Endothelial cell of hepatic sinusoid (primary cell): ENCODE measurements at regions not wholly inside any gene's neighbourhood (a gene's known extent, or its start where the extent isn't known, plus 50 kb on each side); places are given as distances from the start of the nearest gene placed in this dataset.

Experiments
- in situ Hi-C: cut with HindIII; loops from 2 replicates; pipeline ENCODE4 v1.10.0; 2017; ENCODE audit warnings: low sequenced_read_pairs

DNA sequence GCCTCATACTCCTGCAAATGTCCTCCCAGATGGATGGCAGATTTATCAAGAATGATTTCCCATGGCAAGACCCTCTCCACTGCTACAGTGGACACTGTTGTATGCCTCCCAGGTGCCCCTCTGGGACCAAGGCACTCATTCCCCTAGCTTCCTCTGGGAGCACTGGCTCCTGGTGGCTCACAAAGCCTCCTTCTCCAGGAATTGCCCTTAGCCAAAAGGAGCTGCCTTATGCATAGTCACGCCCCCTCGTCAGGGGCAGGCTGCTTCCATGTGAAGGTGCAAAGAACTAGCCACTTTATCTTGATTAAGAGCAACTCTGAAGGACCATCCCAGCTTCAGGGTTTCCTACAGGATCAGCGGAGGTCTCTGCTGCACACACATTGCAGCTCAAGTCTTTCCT lies 358.1 kb downstream of the CDK5RAP2 start:
- in situ Hi-C loops: no loop called here

DNA sequence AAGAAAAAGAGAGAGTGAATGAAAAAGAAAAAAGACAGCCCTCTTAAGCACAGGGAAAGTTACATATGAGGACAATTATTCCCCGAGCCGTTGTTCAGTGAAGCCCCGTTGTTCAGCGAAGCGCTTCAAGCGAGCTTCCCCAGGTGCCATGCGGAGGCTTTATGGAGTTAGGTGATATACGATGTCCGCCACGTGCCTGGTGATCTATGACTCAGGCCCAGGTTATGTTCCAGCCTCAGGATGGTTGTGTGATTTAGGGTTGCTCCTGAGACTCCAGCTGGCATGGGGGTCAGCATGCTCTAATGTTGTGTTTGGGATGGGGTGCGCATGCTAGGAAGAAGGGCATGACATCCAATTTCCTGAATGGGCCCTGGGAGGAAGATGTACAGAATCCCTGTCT lies 365.6 kb downstream of the CDK5RAP2 start:
- in situ Hi-C loops: loop anchor here (5.0 kb wide), 1 partner anchor 62 kb away; no protein-coding TSS in a partner anchor

DNA sequence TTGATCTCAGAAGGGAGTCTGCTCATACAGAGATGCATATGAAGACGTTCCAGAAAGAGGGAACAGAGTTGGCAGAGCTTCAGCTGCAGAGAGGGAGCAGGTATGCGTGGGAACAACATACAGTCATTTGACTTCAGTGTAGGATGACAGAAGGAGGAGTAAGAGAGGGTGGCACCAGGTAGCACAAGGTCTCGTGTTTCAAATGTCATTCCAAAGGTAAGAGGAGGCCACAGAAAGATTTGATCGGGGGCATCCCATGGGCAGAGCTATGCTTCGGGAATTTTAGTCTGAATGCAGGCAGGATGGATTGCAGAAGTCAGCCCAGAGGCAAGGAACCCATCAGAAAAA lies 367.1 kb downstream of the CDK5RAP2 start:
- in situ Hi-C loops: loop anchor here (5.0 kb wide), 1 partner anchor 61 kb away; no protein-coding TSS in a partner anchor

DNA sequence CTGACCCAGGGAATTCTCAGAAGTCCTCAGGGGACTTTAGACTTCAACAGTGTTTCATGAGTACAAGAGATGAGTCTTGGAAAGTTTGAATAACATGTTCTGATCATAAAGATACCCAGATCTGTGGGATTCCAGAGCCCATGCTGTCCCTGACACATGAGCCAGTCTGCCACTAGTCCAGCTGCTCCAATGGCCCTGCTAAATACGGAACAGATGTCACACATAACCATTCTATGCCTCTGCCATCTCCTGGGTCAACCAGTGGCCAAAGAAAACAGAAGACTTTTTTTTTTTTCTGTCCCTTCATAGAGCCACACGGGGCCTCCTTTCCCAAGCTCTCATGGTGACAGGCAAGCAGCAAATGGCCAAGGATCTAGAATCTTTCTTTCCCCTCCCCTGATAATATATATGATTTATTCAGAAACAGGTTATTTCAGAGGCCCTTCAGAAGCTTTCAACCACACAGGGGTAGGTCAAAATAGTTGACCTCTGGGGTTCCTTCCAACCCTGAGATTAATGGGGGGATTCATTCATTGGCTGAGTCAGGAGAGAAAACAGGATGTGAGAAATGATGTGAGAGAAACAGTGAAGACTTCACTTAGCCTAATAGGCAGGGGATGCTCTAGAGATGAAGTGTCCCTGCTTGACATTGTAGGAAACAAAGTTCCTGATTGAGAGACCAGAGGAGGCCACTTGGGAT lies 367.7 kb downstream of the CDK5RAP2 start:
- in situ Hi-C loops: loop anchor here (5.0 kb wide), 1 partner anchor 60 kb away; no protein-coding TSS in a partner anchor

DNA sequence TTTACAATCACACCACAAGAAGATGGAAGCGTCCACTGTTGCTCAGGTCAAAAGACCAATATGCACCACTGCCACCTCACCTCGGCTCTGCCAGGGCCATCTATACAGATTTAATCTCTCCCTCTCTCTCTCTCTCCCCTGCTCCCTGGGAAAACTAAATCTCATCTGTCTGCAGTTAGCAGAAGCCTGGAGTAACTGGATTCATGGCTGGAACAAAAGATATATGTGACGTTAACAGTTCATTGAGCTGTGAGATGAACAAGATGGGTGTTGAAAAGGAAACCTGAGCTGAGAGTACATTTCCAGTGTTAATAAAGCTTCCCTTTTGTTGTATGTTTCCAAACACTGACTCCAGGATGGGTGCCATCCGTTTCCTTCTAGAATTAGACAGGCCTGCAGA lies 369.7 kb downstream of the CDK5RAP2 start:
- in situ Hi-C loops: loop anchor here (5.0 kb wide), 1 partner anchor 58 kb away; no protein-coding TSS in a partner anchor

DNA sequence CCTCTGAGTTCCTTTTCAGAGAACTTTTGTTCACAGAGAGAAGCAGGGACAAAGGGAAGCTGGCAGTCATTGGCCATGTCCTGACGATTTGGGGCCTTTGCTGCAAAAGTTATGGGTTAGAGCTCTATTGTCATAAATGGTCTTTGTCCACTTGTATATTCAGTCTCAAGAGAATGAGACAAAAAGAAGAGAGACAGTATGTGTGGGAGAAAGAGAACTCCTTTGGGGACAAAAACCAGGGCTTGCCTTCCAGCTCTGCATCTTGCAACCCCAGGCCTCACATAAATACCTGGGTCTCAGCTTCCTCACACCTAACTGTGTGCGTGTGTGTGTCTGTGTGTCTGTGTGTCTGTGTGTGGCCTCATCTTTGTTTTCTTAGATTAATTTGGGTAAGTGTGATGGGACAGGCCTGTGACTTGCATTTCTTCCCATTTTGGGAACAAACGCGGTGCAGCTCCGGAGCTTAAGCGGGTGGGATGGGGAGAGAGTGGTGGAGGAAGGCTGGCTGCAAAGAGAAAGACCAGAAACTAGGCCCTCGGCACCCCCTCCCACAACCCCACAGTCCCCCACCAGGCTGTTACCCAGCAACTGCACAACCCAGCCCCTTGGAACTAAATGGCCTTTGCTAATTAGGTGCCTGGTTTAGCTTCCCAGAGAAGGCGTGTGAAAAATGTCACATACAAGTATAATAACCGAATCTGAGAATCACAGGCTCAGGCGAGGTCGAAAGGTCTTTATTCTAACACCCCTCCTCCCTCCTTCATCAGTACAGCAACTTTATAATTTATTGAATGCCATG lies 376.9 kb downstream of the CDK5RAP2 start:
- in situ Hi-C loops: no loop called here

DNA sequence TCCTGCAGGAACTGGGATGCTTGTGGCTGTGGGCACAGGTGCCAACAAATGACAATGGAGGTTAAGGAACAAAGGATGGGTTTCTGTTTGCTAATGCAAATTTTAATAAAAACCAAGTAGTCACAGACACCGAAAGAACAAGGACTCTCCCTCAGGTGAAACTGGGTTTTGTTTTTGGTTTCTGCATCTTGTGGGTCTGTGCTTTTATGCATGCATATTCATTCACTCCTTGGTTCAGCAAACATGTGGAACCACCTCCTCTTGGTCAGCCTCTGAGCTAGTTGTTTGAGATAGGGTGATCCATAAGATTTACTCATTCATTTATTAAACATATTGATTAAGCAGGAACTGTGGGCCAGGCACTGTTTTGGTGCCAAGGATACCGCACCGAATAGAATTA lies 381.9 kb downstream of the CDK5RAP2 start:
- in situ Hi-C loops: no loop called here

DNA sequence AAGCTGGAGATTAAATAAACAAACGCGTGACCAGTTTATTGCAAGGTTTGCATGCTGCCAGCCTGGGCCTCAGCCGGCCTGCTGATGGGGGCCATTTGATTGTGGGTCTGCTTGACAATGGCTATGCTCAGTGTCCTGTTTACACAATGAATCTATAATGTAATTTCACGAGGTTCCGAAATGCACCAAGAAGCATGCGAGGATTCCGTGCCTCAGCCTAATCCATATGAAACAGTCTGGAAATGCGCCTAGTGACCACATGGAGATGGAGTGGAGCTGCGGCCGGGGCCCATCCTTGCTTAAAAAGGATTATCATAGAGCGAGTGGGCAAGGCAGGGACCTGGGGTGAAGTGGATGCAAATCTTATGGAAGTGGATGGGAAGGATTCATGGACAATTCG lies 382.4 kb downstream of the CDK5RAP2 start:
- in situ Hi-C loops: no loop called here

DNA sequence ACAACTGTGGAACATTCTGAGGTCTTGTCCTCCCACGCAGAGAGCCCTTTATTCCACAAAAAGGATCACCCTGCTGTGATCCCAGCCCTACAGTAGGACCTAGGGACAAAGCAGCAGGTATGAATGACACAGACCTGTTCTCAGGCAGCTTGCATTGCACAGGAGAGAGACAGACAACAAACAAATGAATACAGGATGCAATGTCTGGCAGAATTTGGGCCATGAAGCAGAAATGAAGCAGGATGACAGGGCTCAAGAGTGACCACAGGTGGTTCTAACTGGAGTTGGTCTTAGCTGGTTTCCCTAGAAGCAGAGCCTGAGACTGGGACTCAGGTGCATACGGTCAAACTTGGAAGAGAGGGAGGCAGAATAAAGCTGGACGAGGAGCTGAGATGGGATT lies 388.8 kb downstream of the CDK5RAP2 start:
- in situ Hi-C loops: no loop called here

DNA sequence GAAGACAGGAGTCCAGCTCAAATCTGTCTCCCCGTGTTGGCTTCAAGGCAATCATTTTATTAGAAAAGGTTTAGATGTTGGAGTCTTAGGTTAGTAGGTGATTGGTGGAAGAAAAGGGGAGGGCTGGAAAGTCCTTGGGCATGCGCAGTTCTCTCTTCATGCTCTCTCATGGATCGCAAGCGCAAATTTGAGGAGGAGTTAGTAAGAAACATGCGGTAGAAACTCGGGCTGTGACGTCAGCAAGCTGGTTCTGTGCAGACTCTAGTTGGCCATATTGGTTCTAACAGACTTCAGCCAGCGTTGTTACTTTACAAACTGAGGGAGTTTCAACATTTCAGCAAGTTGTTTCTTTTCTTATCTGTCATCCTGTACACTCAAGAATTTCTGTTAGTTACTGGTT lies 392.2 kb downstream of the CDK5RAP2 start:
- in situ Hi-C loops: no loop called here

DNA sequence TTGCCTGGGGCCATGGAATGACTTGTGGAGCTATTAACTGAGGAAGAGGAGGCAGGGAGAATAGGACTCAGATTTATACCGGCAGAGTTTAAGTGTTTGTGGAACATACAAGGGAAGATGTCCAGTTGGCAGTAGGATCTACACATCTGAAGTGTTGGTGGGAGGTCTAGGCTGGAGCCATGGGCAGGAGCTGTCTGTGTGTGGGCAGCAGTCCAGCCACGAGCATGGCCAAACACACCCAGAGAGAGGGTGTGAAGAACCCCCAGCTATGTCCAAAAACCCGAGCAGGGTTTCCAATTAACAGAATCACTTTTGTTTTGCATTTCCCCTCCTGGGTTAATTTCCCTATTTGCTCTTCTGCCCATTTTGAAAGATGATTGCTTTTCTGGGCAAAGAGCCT lies 393.7 kb downstream of the CDK5RAP2 start:
- in situ Hi-C loops: no loop called here

DNA sequence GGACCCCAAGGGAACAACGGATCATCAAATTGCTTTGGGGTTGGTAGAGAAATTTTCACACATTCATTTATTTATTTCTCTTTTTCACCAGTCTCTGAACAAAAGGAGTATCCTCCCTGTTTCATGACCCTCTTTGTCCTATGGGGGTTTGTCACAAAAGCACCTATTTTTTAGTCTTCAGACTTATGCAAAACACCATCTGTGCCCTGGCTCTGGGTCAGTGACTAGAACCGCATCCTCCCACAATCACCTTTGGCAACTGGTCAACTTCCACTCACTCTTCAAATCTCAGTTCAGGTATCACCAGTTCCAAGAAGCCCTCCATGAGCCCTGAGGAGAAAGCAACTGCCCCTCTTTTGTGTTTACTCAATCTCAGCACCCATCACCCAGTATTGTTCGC lies 395.7 kb downstream of the CDK5RAP2 start:
- in situ Hi-C loops: no loop called here

DNA sequence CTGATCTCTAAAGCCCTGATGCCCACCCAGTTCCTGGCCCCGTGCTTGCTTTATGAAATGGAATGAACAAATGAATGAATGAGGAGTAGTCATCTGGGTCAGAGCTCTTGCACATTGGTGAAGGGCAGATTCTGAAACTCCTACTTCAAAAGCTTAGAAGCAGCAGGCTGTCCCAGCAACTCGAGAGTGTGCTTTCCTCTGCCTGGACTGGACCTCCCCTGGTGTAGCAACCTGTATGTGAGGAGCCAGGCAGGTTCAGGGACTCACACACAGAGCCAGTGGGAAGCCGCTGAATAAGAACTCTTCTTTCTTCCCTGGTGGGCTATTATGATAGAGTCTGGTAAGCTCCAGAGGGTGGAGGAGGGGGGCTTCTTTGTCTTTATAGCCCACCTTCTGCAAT lies 396.4 kb downstream of the CDK5RAP2 start:
- in situ Hi-C loops: no loop called here

DNA sequence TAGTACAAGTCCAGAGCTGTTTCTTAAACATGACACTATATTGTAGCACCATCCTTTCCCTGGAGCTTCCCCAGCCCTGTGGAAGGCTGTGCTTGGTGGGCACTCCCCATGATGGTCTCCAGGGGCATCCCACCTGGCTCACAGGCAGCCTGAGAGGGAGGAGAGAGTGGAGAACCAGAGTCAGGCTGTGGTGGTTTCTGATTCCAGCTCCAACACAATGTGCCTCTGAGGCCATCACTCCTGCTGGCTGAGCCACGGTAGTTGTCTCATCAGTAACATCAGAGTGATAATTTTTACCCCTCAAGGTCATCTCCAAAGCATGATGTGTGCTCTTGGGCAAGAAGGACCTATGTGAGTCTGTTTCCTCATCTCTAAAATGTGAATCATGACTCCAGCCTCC lies 398.0 kb downstream of the CDK5RAP2 start:
- in situ Hi-C loops: no loop called here

DNA sequence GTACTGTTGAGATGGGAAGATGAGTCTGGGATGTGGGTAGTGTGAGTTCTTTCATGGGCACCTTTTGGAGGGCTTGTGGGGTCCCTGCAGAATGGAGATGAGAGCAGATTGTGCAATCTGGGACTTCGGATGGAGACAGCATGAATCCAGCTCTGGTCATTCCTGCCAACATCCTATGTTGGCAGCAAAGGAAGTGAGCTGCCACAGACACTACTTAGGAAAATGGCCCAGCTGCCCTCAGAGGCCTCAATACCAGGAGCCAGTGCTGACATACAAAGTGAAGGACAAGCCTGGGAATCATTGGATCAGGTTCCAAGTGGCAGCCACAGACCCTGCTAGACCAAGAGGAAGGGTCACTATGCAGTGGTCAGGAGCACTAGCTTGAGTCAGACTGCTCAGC lies 402.8 kb downstream of the CDK5RAP2 start:
- in situ Hi-C loops: no loop called here

DNA sequence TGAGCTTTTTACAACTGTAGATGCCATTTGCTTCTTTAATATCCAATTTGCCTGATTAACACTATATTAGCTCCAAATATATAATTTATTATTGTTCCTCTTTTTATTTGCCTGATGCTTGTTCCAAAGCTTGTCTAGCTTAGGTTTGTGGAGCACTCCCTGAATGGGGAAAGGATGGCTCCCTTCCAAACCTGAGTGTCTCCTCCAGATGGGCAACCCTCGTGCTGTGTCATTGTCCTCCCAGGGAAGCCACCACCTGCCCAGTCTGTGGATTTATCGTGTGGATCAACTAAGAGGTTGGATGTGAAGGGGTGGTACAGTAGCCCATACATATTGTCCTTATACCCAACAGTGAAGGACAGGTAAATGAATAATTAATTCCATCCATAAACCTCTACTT lies 404.9 kb downstream of the CDK5RAP2 start:
- in situ Hi-C loops: no loop called here

DNA sequence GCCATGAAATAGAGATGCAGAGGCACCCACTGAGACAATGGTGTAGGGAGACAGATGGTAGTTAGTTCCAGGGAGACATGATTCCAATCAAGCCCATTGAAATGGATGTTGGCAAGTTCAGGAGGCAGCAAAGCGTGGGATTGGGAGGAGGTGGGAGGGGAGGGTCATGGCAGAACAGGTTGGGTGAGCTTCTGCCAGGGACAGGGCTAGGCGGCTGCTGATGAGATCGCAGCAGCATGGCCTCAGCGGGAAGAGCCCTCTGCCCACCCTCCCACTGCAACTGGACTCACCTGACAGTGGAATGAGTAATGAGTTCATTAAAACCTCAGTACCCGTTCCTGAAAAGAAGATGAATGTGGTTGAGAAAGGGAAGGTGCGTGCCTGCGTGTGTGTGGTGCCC lies 418.2 kb downstream of the CDK5RAP2 start:
- in situ Hi-C loops: no loop called here

DNA sequence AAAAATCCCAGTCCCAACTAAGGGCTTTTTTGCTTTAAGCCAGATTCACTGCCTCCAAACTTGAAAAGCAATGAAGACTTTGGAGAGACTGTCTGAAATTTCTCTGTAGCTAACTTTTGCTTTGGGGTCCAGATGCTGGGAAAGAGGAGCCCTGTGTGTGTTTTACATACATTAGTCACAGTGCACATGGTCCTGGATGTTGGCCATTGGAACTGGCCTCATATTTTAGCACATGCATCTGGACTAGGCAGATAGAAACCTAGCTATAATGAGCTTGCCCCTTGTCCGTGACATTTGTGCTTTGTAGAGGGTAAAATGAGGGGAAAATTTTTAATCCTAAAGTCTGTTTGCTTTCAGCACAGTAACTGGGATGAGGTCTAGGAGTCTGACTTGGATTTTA lies 421.7 kb downstream of the CDK5RAP2 start:
- in situ Hi-C loops: no loop called here

DNA sequence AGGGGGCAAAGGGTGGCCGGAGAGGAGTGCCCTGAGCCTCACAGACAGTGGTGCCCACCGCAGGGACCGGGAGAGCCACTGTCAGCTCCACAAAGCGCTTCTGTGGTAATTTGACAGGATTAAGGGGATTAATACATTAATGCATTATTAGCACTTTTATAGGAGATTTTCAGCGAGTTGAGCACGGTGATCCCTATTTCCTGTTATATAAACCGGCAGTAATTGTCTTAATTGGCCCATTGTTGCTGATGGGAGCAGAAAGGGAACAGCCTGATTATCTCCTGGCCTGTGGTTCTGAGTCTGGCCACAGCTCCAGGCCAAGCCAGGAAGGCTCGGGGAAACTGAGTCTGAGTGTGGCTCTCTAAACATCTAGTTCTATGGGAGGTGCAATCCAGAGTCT lies 423.6 kb downstream of the CDK5RAP2 start:
- in situ Hi-C loops: no loop called here

DNA sequence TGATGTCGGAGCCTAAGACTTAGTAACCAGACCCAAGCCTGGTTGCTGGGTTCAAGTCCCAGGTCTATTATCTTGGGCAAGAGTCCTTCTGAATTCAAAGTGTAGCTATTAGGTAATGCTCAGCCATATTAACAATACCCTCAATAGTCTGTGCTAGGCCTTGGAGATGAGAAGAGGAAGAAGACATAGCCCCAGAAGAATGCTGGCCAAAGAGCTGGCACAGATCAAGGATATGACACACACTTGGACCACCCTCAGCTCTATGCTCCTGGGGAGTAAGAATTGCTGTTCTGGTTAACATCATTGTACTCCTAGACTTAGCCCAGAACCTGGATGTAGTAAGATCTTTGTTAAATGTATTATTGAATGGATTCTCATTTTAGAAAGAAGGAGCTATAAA lies 426.7 kb downstream of the CDK5RAP2 start:
- in situ Hi-C loops: loop anchor here (5.0 kb wide), 1 partner anchor 59 kb away; no protein-coding TSS in a partner anchor

DNA sequence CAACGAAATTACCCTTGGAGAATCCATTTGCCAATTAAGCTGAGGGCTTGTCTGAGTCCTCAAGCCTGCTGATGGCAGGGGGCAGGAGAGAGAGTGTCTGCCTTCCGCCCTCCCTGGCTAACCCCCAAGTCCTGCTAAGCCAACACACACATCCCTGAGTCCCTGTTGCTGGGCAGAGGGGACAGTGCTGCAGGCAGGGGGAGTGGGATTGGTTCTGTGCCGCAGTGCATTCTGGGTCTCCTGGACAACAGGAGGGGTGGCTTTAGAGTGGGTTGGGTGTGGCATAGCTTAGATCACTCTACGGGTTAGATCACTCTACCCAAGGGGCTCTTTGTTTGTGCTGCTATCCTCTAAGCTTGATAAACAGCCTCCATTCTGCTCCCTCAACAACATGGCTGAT lies 427.7 kb downstream of the CDK5RAP2 start:
- in situ Hi-C loops: loop anchor here (5.0 kb wide), 1 partner anchor 60 kb away; no protein-coding TSS in a partner anchor

DNA sequence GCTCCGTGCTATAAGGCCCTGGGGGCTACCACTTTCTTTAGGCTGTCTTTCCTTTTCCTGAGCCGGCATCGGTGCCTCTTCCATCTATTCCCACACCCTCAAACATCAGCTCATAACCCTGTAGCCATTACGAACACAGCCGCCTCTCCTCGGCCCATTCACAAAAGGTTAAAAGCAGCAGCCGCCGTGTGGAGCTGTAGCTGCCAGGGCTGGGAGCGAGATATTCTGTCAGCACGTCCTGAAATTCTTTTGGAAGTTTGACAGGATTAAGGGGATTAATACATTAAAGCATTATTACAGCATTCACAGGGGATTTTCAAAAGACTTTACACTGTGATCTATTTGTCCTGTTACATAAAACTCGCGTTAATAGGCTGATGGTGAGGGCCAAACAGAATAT lies 428.2 kb downstream of the CDK5RAP2 start:
- in situ Hi-C loops: loop anchor here (5.0 kb wide), 1 partner anchor 60 kb away; no protein-coding TSS in a partner anchor
